ENCODE measurements at regions not wholly inside any gene's neighbourhood (a gene's known extent, or its start where the extent isn't known, plus 50 kb on each side); places are given as distances from the start of the nearest gene placed in this dataset.
"Not testable (repeated sequence)": the region's sequence is repeated elsewhere in the genome, so short reads cannot be mapped to it uniquely, and the experiment has no call there.

GRCh38 chr2:113365791-113366190 is 71.7 kb upstream of the ZNG1B start:
- TF ChIP-seq CTCF (IDR thresholded peaks at IDR 0.05; ENCODE audit: low read depth, low read length, poor library complexity, severe bottlenecking); EZH2phosphoT487 (IDR thresholded peaks at IDR 0.05; ENCODE audit: borderline replicate concordance, low read length): not testable (repeated sequence)

Measured in DOHH2 (cell line).